ENCODE measurements at regions not wholly inside any gene's neighbourhood (a gene's known extent, or its start where the extent isn't known, plus 50 kb on each side); places are given as distances from the start of the nearest gene placed in this dataset.

DNA sequence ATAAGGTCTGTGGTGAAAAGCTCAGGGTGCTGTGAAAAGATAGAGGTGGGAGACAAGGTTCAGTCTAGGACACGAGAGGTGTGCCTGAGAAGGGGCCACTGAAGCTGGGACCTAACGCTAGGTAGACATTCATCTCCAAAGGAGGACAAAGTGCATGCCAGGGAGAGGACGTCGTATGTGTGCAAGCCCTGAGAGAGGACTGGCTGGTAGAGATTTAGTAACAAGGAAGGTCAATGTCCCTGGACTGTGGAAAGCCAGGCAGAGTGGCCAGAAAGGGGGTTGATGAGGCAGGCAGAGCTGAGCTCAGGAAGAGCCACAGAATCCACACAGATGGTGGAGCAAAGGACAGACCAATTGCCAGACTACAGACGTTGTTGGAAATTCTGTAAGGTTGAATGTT, 817.6 kb downstream of the CCSER2 start:
- intact Hi-C loops (cut with micrococcal nuclease): no loop called here
- H3K4me3 ChIP-seq: no peak overlapping the region
- TF ChIP-seq SAFB2 (IDR thresholded peaks at IDR 0.05; ENCODE audit: borderline replicate concordance, low read depth, low read length, severe bottlenecking) (no peak), FOXP4 (CRISPR knock-in tag; IDR thresholded peaks at IDR 0.05; ENCODE audit: borderline replicate concordance) (no peak), CHD4 (IDR thresholded peaks at IDR 0.05; ENCODE audit: insufficient read depth, insufficient replicate concordance, low read depth, low read length, poor library complexity, severe bottlenecking) (no peak), FOS (IDR thresholded peaks at IDR 0.05; ENCODE audit: extremely low read depth, insufficient read length) (no peak), ATF6 (CRISPR knock-in tag; IDR thresholded peaks at IDR 0.05) (no peak)
- TF ChIP-seq, protein P1, sequence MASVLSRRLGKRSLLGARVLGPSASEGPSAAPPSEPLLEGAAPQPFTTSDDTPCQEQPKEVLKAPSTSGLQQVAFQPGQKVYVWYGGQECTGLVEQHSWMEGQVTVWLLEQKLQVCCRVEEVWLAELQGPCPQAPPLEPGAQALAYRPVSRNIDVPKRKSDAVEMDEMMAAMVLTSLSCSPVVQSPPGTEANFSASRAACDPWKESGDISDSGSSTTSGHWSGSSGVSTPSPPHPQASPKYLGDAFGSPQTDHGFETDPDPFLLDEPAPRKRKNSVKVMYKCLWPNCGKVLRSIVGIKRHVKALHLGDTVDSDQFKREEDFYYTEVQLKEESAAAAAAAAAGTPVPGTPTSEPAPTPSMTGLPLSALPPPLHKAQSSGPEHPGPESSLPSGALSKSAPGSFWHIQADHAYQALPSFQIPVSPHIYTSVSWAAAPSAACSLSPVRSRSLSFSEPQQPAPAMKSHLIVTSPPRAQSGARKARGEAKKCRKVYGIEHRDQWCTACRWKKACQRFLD (CRISPR knock-in tag; IDR thresholded peaks at IDR 0.05): no peak
- no peaks in the 10 kb centered on the region for H3K4me1 ChIP-seq (replicated peaks in 1 of 2; ENCODE audit: control insufficient read depth in 2 of 2, insufficient read depth in 2 of 2, low read length in 2 of 2)
- no peaks in the 10 kb centered on the region for H3K9me1 ChIP-seq (ENCODE audit: control insufficient read depth, insufficient read depth, low read length)
- BruUV-seq (replicated peaks): no TSS peak
- no peak overlapping the region for H3K9ac ChIP-seq (ENCODE audit: insufficient read depth in 1 of 2, low read depth in 2 of 2, low read length in 2 of 2)
- H3K27ac ChIP-seq (ENCODE audit: extremely low read depth, low read depth, low read length): no peak overlapping the region
- ATAC-seq (no peak), DNase-seq (ENCODE audit: extremely low read depth in 1 of 4, low spot score in 3 of 4) (no peak), FAIRE-seq (no peak)
- in situ Hi-C loops (cut with MboI): no loop called here
- CTCF ChIA-PET (ENCODE audit: low intra/inter-chr PET ratio): no interaction called here
- H3K27me3 ChIP-seq (ENCODE audit: control insufficient read depth in 2 of 2, insufficient read depth in 2 of 2, low read length in 2 of 2): no peaks in the 10 kb centered on the region
- no peaks in the 10 kb centered on the region for H3K9me3 ChIP-seq (replicated peaks; ENCODE audit: control insufficient read depth, insufficient read depth, low read depth, low read length)
- H2AFZ ChIP-seq (ENCODE audit: low read depth, low read length): no peak overlapping the region
- H4K20me1 ChIP-seq (replicated peaks; ENCODE audit: control insufficient read depth, insufficient read depth, low read length): no peaks in the 10 kb centered on the region
- H3K36me3 ChIP-seq (ENCODE audit: control insufficient read depth, insufficient read depth, low read length): no peaks in the 10 kb centered on the region
- no peaks in the 10 kb centered on the region for H3K79me2 ChIP-seq (ENCODE audit: control insufficient read depth, insufficient read depth, low read length)
- no peak overlapping the region for H3K4me2 ChIP-seq (ENCODE audit: insufficient read depth, low read length)
- POLR2A ChIA-PET: no interaction called here
- WGBS (ENCODE audit: insufficient coverage, low coverage, missing lambda C conversion rate): 2% methylated on average over 5 of the region's 5 CpGs

Data from K562 (cell line).